Calu3 (cell line): ENCODE measurements at regions not wholly inside any gene's neighbourhood (a gene's known extent, or its start where the extent isn't known, plus 50 kb on each side); places are given as distances from the start of the nearest gene placed in this dataset.

Source experiments
- BruUV-seq: library from RNA; stranded (reverse); fragments of 400-500 nt; replicated peaks from 2 replicates; lab custom pipeline; 2021; lab: Mats Ljungman, UMichigan
- CTCF ChIA-PET: fragments of 300-600 bp; sonication (Branson Sonifier 250); formaldehyde crosslinking; loops from one replicate; lab custom pipeline; 2022; ENCODE audit warnings: antibody characterized with exemption; lab: Charles Lee
- DNase-seq: peaks from one replicate; pipeline ENCODE4 v3.0.0; 2022
- H3K27ac Mint-ChIP-seq: one replicate; pipeline ENCODE4 v1.8.0; 2022; ENCODE audit warnings: mixed read lengths; ENCODE audit not compliant: unreplicated experiment
- H3K27me3 Mint-ChIP-seq: one replicate; pipeline ENCODE4 v1.8.0; 2022; ENCODE audit warnings: mixed read lengths; ENCODE audit not compliant: unreplicated experiment
- H3K36me3 Mint-ChIP-seq: one replicate; pipeline ENCODE4 v1.8.0; 2022; ENCODE audit warnings: mild to moderate bottlenecking, moderate library complexity, mixed read lengths; ENCODE audit not compliant: insufficient read depth, unreplicated experiment
- H3K4me1 Mint-ChIP-seq: one replicate; pipeline ENCODE4 v1.8.0; 2022; ENCODE audit warnings: mild to moderate bottlenecking, low read depth, mixed read lengths; ENCODE audit not compliant: unreplicated experiment
- H3K4me3 Mint-ChIP-seq: one replicate; pipeline ENCODE4 v1.8.0; 2022; ENCODE audit warnings: mild to moderate bottlenecking, low read depth, moderate library complexity, mixed read lengths; ENCODE audit not compliant: unreplicated experiment
- H3K9me3 Mint-ChIP-seq: one replicate; pipeline ENCODE4 v1.8.0; 2022; ENCODE audit warnings: low read depth, mixed read lengths; ENCODE audit not compliant: unreplicated experiment
- CTCF ChIP-seq: fragments of 200-600 bp; IDR thresholded peaks from one replicate; pipeline ENCODE4 v1.8.0; 2022; ENCODE audit warnings: antibody characterized with exemption; ENCODE audit not compliant: unreplicated experiment
- intact Hi-C: fragments of 100-400 bp; cut with micrococcal nuclease; formaldehyde crosslinking; loops from one replicate; pipeline ENCODE4 v1.10.0; 2022; ENCODE audit not compliant: unreplicated experiment

DNA sequence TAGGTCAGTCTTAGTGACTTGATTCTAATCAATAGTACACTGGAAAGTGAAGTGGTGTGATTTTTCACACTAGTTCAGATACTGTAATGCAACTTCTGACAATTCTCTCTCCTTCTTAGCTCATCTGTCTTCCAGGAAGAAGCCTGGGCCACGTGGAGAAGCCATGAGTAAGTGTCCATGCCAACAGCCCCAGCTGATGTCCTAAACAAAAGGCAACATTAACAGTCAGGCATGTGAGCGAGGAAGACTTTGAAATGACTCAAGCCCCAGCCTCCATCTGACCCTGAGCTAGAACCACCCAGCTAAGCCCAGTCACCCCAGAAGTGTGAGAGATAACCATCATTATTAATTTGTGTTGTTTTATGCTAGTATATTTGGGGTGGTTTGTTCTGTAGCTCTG lies 115.7 kb upstream of the MAGEB16 start:
- intact Hi-C loops: no loop called here
- no peak overlapping the region for H3K27ac Mint-ChIP-seq

DNA sequence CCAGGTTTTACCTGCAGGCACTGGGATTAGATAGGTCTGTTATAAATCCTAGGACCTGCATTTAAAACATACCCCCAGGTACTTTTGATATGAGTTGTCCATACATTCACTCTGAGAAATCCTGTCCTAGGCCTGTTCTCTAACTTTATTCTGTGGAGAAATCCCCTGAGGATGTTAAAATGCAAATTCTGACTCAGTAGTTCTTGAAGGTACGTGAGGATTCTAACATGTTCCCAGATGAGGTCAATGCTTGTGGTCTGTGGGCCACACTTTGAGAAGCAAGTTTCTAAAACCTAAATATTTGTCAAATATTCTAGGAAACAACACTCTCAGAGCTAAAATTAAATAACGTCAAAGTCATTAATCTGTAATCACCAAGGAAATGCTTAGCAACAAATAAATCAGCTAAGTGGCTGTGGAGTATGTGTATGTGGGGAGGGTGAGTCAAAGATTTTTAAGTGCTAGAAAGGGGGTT lies 101.3 kb upstream of the MAGEB16 start:
- Mint-ChIP-seq H3K27me3 (no peaks in the 10 kb centered on the region), H3K27ac (no peak overlapping the region), H3K4me1 (peaks cover 13% of the 10 kb centered on the region), H3K4me3 (no peak overlapping the region), H3K9me3 (peaks cover 2% of the 10 kb centered on the region), H3K36me3 (no peaks in the 10 kb centered on the region)
- intact Hi-C loops: no loop called here
- no TSS peak for BruUV-seq
- no peak for TF ChIP-seq CTCF
- no peak for DNase-seq
- CTCF ChIA-PET: no interaction called here

More for the DNA sequence above, 115.7 kb upstream of the MAGEB16 start:
- H3K4me3 Mint-ChIP-seq: no peak overlapping the region
- CTCF ChIA-PET: no interaction called here
- H3K36me3 Mint-ChIP-seq: no peaks in the 10 kb centered on the region
- TF ChIP-seq CTCF: no peak
- H3K9me3 Mint-ChIP-seq: peaks cover 2% of the 10 kb centered on the region
- BruUV-seq: no TSS peak
- DNase-seq: no peak
- no peaks in the 10 kb centered on the region for H3K27me3 Mint-ChIP-seq
- H3K4me1 Mint-ChIP-seq: no peaks in the 10 kb centered on the region

- DNase-seq: no peak
- no peaks in the 10 kb centered on the region for H3K27me3 Mint-ChIP-seq
- H3K4me3 Mint-ChIP-seq: no peak overlapping the region
- no peak for TF ChIP-seq CTCF
- CTCF ChIA-PET: no interaction called here
- intact Hi-C loops: no loop called here
- H3K4me1 Mint-ChIP-seq: peaks cover 13% of the 10 kb centered on the region
- BruUV-seq: no TSS peak
- H3K36me3 Mint-ChIP-seq: no peaks in the 10 kb centered on the region
- peak overlapping the region; percentile 55 for H3K27ac Mint-ChIP-seq
- peaks cover 2% of the 10 kb centered on the region for H3K9me3 Mint-ChIP-seq
These were observed 98.5 kb upstream of the MAGEB16 start for GRCh38 chrX:35699642-35700041.

- CTCF ChIA-PET: no interaction called here
- BruUV-seq: no TSS peak
- no peak for DNase-seq
- Mint-ChIP-seq H3K4me1 (peaks cover 13% of the 10 kb centered on the region), H3K27me3 (no peaks in the 10 kb centered on the region), H3K27ac (peak overlapping the region; percentile 55), H3K9me3 (peaks cover under 1% of the 10 kb centered on the region), H3K36me3 (no peaks in the 10 kb centered on the region), H3K4me3 (no peak overlapping the region)
- intact Hi-C loops: no loop called here
- no peak for TF ChIP-seq CTCF
These were observed 98.0 kb upstream of the MAGEB16 start for GRCh38 chrX:35700121-35700520.
